DND-41 (cell line): ENCODE measurements at regions not wholly inside any gene's neighbourhood (a gene's known extent, or its start where the extent isn't known, plus 50 kb on each side); places are given as distances from the start of the nearest gene placed in this dataset.

Source experiments
- EZH2 ChIP-seq: IDR thresholded peaks from 3 replicates; pipeline ENCODE4 v1.6.1; 2012; ENCODE audit warnings: borderline replicate concordance, low read depth, mild to moderate bottlenecking, moderate library complexity, low read length, inconsistent platforms; ENCODE audit not compliant: severe bottlenecking
- TF ChIP-seq, protein P1 (sequence below): IDR thresholded peaks from 2 replicates; pipeline ENCODE4 v1.5.1; 2012; ENCODE audit warnings: borderline replicate concordance, low read length, moderate library complexity, mild to moderate bottlenecking; ENCODE audit not compliant: poor library complexity, severe bottlenecking; ENCODE audit errors: extremely low read depth

DNA sequence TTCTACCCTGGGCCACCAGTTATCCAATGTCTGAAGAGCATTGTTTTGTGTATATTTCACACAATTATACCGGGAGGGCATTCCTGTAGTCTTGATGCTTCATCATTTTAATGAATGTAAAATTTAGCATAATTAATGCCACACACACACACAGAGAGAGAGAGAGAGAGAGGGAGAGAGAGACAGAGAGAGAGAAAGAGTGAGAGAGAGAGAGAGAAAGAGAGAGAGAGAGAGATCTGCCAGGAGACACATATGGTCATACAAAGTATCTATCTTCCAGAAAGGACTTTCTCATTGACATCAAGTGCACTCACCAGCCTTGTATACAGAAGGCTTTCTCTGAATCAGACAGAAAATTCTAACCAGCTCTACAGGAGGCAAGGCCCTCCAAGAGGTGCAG, 72.3 kb downstream of the KLF6 start:
- TF ChIP-seq, protein P1, sequence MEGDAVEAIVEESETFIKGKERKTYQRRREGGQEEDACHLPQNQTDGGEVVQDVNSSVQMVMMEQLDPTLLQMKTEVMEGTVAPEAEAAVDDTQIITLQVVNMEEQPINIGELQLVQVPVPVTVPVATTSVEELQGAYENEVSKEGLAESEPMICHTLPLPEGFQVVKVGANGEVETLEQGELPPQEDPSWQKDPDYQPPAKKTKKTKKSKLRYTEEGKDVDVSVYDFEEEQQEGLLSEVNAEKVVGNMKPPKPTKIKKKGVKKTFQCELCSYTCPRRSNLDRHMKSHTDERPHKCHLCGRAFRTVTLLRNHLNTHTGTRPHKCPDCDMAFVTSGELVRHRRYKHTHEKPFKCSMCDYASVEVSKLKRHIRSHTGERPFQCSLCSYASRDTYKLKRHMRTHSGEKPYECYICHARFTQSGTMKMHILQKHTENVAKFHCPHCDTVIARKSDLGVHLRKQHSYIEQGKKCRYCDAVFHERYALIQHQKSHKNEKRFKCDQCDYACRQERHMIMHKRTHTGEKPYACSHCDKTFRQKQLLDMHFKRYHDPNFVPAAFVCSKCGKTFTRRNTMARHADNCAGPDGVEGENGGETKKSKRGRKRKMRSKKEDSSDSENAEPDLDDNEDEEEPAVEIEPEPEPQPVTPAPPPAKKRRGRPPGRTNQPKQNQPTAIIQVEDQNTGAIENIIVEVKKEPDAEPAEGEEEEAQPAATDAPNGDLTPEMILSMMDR: no peak
- no peak for TF ChIP-seq EZH2
